Midbrain (tissue), 1 donor: ENCODE measurements at regions not wholly inside any gene's neighbourhood (a gene's known extent, or its start where the extent isn't known, plus 50 kb on each side); places are given as distances from the start of the nearest gene placed in this dataset.

ENCODE experiments used
- DNase-seq: peaks from one replicate; lab custom pipeline; 2025; lab: John Stamatoyannopoulos, UW

GRCh38 chr9:134247918-134248631 is 78.2 kb upstream of the RXRA start:
- DNase-seq, result no peak

GRCh38 chr9:134251296-134252069 is 74.8 kb upstream of the RXRA start:
- no peak for DNase-seq

GRCh38 chr9:134252084-134252830 is 74.0 kb upstream of the RXRA start:
- no peak for DNase-seq

- no peak for DNase-seq
Measured at GRCh38 chr9:134253606-134254205, 72.5 kb upstream of the RXRA start.

- no peak for DNase-seq
Measured at GRCh38 chr9:134258332-134258731, 67.9 kb upstream of the RXRA start.

- DNase-seq, result no peak
Measured at GRCh38 chr9:134258828-134259546, 67.3 kb upstream of the RXRA start.

GRCh38 chr9:134259708-134260107 is 66.5 kb upstream of the RXRA start:
- DNase-seq, result no peak

- DNase-seq, result no peak
Measured at GRCh38 chr9:134260801-134261200, 65.5 kb upstream of the RXRA start.

- no peak for DNase-seq
Measured at GRCh38 chr9:134262035-134262434, 64.2 kb upstream of the RXRA start.

GRCh38 chr9:134263596-134263995 is 62.7 kb upstream of the RXRA start:
- DNase-seq, result no peak

GRCh38 chr9:134264169-134264568 is 62.1 kb upstream of the RXRA start:
- DNase-seq, result no peak

GRCh38 chr9:134265078-134265477 is 61.2 kb upstream of the RXRA start:
- no peak for DNase-seq

GRCh38 chr9:134266418-134266817 is 59.8 kb upstream of the RXRA start:
- DNase-seq, result no peak

GRCh38 chr9:134267305-134267880 is 58.9 kb upstream of the RXRA start:
- DNase-seq, result no peak

- DNase-seq, result no peak
Measured at GRCh38 chr9:134267881-134268724, 58.2 kb upstream of the RXRA start.

GRCh38 chr9:134268747-134269146 is 57.5 kb upstream of the RXRA start:
- DNase-seq, result no peak

- no peak for DNase-seq
Measured at GRCh38 chr9:134271338-134272301, 54.6 kb upstream of the RXRA start.

GRCh38 chr9:134272302-134273023 is 53.8 kb upstream of the RXRA start:
- DNase-seq, result no peak

- DNase-seq, result no peak
Measured at GRCh38 chr9:134273647-134274046, 52.6 kb upstream of the RXRA start.
